ENCODE measurements at regions not wholly inside any gene's neighbourhood (a gene's known extent, or its start where the extent isn't known, plus 50 kb on each side); places are given as distances from the start of the nearest gene placed in this dataset.

- TF ChIP-seq EZH2 (IDR thresholded peaks at IDR 0.05; ENCODE audit: insufficient read depth, low read length) (no peak), CTCF (IDR thresholded peaks at IDR 0.05; ENCODE audit: insufficient read depth, low read depth, low read length) (no peak)
- Histone ChIP-seq H3K27ac (ENCODE audit: low read depth, low read length) (no peak overlapping the region), H3K4me1 (ENCODE audit: insufficient read depth, low read length) (no peaks in the 10 kb centered on the region), H3K9me3 (ENCODE audit: insufficient read depth, low read depth, low read length) (no peaks in the 10 kb centered on the region), H3K4me2 (ENCODE audit: low read length) (no peak overlapping the region), H4K20me1 (ENCODE audit: insufficient read depth, low read length) (no peaks in the 10 kb centered on the region), H2AFZ (ENCODE audit: low read depth, low read length) (no peak overlapping the region), H3K4me3 (ENCODE audit: insufficient read depth, low read depth, low read length) (no peak overlapping the region), H3K27me3 (ENCODE audit: insufficient read depth, low read length) (peaks cover 20% of the 10 kb centered on the region), H3K79me2 (ENCODE audit: insufficient read depth, low read length) (no peaks in the 10 kb centered on the region), H3K9ac (ENCODE audit: low read length) (no peak overlapping the region), H3K36me3 (ENCODE audit: insufficient read depth, low read length) (no peaks in the 10 kb centered on the region)
- Mint-ChIP-seq H3K9me3 (ENCODE audit: unreplicated experiment) (no peaks in the 10 kb centered on the region), H3K4me3 (ENCODE audit: unreplicated experiment) (no peak overlapping the region), H3K4me1 (ENCODE audit: low read depth, unreplicated experiment) (no peaks in the 10 kb centered on the region), H3K36me3 (ENCODE audit: low read depth, unreplicated experiment) (no peaks in the 10 kb centered on the region), H3K27ac (ENCODE audit: unreplicated experiment) (no peak overlapping the region), H3K27me3 (ENCODE audit: low read depth, unreplicated experiment) (peaks cover 45% of the 10 kb centered on the region)
- FAIRE-seq: no peak
- DNase-seq (ENCODE audit: low read depth): no peak
These were observed 98.4 kb upstream of the HAND1 start for GRCh38 chr5:154576429-154576806.

GRCh38 chr5:154575546-154576428 lies 97.8 kb upstream of the HAND1 start:
- DNase-seq (ENCODE audit: low read depth) (no peak), FAIRE-seq (no peak)
- Mint-ChIP-seq H3K4me1 (ENCODE audit: low read depth, unreplicated experiment) (no peaks in the 10 kb centered on the region), H3K36me3 (ENCODE audit: low read depth, unreplicated experiment) (no peaks in the 10 kb centered on the region), H3K9me3 (ENCODE audit: unreplicated experiment) (no peaks in the 10 kb centered on the region), H3K27ac (ENCODE audit: unreplicated experiment) (no peak overlapping the region), H3K27me3 (ENCODE audit: low read depth, unreplicated experiment) (peaks cover 50% of the 10 kb centered on the region), H3K4me3 (ENCODE audit: unreplicated experiment) (no peak overlapping the region)
- Histone ChIP-seq H3K27me3 (ENCODE audit: insufficient read depth, low read length) (peaks cover 23% of the 10 kb centered on the region), H3K4me3 (ENCODE audit: insufficient read depth, low read depth, low read length) (no peak overlapping the region), H4K20me1 (ENCODE audit: insufficient read depth, low read length) (no peaks in the 10 kb centered on the region), H2AFZ (ENCODE audit: low read depth, low read length) (no peak overlapping the region), H3K9ac (ENCODE audit: low read length) (no peak overlapping the region), H3K9me3 (ENCODE audit: insufficient read depth, low read depth, low read length) (no peaks in the 10 kb centered on the region), H3K79me2 (ENCODE audit: insufficient read depth, low read length) (no peaks in the 10 kb centered on the region), H3K27ac (ENCODE audit: low read depth, low read length) (no peak overlapping the region), H3K36me3 (ENCODE audit: insufficient read depth, low read length) (no peaks in the 10 kb centered on the region), H3K4me1 (ENCODE audit: insufficient read depth, low read length) (no peaks in the 10 kb centered on the region), H3K4me2 (ENCODE audit: low read length) (no peak overlapping the region)
- no peak for TF ChIP-seq EZH2 (IDR thresholded peaks at IDR 0.05; ENCODE audit: insufficient read depth, low read length)
- no peak for TF ChIP-seq CTCF (IDR thresholded peaks at IDR 0.05; ENCODE audit: insufficient read depth, low read depth, low read length)

GRCh38 chr5:154573011-154573410 lies 95.0 kb upstream of the HAND1 start:
- H3K27ac ChIP-seq (ENCODE audit: low read depth, low read length): no peak overlapping the region
- no peak overlapping the region for H2AFZ ChIP-seq (ENCODE audit: low read depth, low read length)
- DNase-seq (ENCODE audit: low read depth): no peak
- H4K20me1 ChIP-seq (ENCODE audit: insufficient read depth, low read length): no peaks in the 10 kb centered on the region
- FAIRE-seq: no peak
- TF ChIP-seq EZH2 (IDR thresholded peaks at IDR 0.05; ENCODE audit: insufficient read depth, low read length) (no peak), CTCF (IDR thresholded peaks at IDR 0.05; ENCODE audit: insufficient read depth, low read depth, low read length) (no peak)
- no peak overlapping the region for H3K4me2 ChIP-seq (ENCODE audit: low read length)
- no peaks in the 10 kb centered on the region for H3K4me1 ChIP-seq (ENCODE audit: insufficient read depth, low read length)
- no peaks in the 10 kb centered on the region for H3K9me3 Mint-ChIP-seq (ENCODE audit: unreplicated experiment)
- H3K27me3 Mint-ChIP-seq (ENCODE audit: low read depth, unreplicated experiment): peaks cover 45% of the 10 kb centered on the region
- no peaks in the 10 kb centered on the region for H3K36me3 ChIP-seq (ENCODE audit: insufficient read depth, low read length)
- H3K4me3 ChIP-seq (ENCODE audit: insufficient read depth, low read depth, low read length): no peak overlapping the region
- no peak overlapping the region for H3K9ac ChIP-seq (ENCODE audit: low read length)
- no peaks in the 10 kb centered on the region for H3K9me3 ChIP-seq (ENCODE audit: insufficient read depth, low read depth, low read length)
- H3K79me2 ChIP-seq (ENCODE audit: insufficient read depth, low read length): no peaks in the 10 kb centered on the region
- no peaks in the 10 kb centered on the region for H3K4me1 Mint-ChIP-seq (ENCODE audit: low read depth, unreplicated experiment)
- H3K27me3 ChIP-seq (ENCODE audit: insufficient read depth, low read length): peaks cover 27% of the 10 kb centered on the region
- H3K4me3 Mint-ChIP-seq (ENCODE audit: unreplicated experiment): no peak overlapping the region
- H3K36me3 Mint-ChIP-seq (ENCODE audit: low read depth, unreplicated experiment): no peaks in the 10 kb centered on the region
- no peak overlapping the region for H3K27ac Mint-ChIP-seq (ENCODE audit: unreplicated experiment)
